ENCODE measurements at regions not wholly inside any gene's neighbourhood (a gene's known extent, or its start where the extent isn't known, plus 50 kb on each side); places are given as distances from the start of the nearest gene placed in this dataset.

- DNase-seq (ENCODE audit: low read depth) = no peak
These were observed 67.2 kb upstream of the DLK1 start for GRCh38 chr14:100659345-100660001.

GRCh38 chr14:100660498-100660881 is 66.2 kb upstream of the DLK1 start:
- no peak for DNase-seq (ENCODE audit: low read depth)

- DNase-seq (ENCODE audit: low read depth) = no peak
These were observed 65.6 kb upstream of the DLK1 start for GRCh38 chr14:100660882-100661635.

DNA sequence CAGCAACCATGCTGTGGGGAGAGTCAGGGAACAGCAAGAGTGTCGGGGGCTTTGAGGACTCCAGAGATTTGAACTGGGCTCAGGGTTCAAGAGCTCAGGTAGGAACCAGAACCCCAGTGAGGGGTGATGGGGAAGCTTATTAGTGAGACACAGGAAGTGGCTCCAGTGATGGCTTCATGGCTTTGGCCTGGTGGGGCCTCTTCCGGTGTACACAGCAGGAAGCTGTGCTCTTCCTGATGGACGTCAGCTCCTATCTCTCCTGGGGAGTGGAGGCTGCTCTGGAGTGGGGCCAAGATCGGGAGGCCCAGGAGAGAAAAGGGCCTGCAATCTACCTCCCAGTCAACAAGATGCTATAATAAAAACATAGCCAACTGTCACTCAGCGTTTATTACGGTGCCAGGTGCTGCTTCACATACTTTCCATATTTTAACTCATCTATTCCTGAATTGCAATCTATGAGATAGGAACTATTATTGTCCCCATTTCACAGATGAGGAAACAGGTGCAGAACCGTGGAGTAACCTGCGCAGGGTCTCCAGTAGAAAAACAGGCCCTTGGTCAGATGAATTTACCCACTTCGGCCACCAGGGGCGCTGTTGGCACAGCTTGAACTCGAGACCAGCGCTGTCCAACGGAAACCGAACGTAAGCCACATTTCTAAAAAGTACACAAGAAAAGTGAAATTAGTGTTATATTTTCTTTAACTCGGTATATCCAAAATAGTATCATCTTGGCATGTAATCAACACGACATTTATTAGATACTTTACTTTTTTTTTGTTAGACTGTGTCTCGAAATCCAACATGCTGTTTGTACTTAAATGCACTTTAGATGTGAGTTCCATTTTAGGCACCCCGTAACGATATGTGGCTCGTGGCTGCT is 63.6 kb upstream of the DLK1 start:
- DNase-seq (ENCODE audit: low read depth) = peak; percentile 63

DNA sequence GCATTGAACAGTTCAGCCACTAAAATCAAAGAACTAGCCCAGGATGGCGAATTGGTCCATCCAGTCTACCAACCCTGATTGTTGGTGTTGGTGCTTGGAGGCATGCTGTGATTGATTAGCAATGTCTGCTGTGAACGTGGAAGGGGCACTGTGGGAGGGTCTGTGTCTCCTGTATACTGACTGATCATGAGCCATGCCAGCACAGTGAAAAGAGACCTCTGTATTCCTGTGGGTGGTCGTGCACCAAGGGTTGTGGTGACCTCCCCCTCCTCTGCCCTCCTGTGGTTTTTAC is 63.0 kb upstream of the DLK1 start:
- DNase-seq (ENCODE audit: low read depth) = no peak

DNA sequence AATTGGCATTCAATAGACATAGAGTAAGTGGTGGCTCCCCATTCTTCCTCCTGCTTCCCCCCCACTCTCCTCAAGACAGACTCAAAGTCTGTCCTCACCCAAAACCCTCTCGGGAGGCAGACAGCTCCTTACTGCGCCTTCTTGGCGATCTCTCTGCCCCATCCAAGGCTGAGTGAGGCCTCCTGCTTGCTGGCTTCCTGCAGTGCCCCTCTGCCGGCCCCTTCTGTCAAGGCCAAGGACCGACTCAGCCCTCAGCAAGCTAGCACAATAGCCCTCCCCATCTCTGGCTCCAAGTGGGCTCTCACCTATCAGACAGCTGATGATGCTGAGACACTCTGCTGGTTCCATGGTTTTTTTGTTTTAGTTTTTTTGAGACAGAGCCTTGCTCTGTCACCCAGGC is 62.5 kb upstream of the DLK1 start:
- DNase-seq (ENCODE audit: low read depth) = no peak

DNA sequence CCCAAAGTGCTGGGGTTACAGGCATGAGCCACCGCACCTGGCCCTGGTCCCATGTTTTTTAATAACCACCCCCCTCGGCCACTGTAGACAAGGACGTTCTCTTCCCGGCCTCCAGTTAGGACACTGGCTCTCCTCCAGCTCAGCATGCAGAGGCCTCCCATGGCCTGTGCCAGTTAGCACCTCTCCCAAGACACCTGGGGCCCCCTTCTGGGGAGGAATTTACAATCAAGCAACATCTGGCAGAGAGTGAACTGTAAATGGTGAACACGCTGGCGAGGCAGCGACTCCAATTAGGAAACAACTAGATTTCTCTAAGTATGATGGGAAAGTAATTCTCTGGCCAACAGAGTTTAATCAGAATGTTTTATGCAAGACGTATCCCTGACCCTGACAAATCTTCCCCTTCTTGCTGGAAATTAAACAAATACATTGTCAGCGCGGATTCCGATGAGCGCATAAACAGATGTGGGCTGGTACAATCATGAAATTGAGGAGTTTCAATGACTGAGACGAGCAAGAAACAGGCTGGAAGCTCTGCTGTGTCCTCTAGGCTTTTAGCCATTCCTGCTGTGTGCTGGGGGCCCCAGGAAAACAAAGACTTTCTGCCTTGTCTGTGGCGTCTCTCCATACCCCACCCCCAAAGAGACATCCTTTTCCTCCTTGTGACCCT is 61.7 kb upstream of the DLK1 start:
- no peak for DNase-seq (ENCODE audit: low read depth)

DNA sequence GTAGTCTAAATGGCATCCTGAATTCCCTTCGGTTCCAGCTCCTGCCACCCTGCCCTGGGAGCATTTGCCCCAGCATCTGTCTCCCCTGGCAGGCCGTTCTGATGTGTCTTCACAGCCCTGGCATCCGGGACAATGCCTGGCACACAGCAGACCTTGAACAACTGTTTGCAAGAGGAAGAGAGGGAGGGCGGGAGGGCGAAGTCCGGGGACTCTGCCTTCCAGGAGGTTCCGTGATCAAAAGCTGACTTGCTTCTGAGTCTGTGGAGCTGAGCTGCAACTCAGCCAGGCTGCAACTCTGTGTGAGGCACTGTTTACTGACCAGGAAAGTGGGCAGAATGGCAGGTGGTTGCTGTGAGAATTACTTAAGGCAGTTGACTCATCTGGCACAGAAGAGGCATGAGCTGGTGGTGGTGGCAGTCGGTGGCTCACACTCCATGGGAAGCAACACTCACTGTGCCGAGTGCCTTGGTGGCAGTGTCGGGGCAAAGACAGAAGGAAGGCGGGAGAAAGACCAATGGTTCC is 61.1 kb upstream of the DLK1 start:
- DNase-seq (ENCODE audit: low read depth) = no peak

DNA sequence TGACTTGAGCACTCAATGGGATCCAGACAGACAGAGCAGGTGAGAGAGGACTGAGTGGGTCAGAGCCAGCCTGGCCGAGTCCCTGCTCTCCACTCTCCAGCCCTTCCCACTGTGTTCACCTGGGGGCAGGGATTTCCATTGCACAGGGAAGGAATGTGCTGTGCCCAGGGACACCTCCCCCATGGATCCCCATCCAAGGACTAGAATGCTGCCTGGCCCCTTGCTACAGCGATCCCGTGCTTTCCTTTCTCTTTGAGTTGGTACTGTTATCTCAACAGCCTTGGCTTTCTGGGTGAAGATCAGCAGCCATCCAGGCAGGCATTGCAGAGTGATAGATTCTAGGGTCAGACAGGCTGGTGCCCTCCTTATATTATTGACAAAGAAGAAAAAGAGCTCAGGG is 60.3 kb upstream of the DLK1 start:
- no peak for DNase-seq (ENCODE audit: low read depth)

DNA sequence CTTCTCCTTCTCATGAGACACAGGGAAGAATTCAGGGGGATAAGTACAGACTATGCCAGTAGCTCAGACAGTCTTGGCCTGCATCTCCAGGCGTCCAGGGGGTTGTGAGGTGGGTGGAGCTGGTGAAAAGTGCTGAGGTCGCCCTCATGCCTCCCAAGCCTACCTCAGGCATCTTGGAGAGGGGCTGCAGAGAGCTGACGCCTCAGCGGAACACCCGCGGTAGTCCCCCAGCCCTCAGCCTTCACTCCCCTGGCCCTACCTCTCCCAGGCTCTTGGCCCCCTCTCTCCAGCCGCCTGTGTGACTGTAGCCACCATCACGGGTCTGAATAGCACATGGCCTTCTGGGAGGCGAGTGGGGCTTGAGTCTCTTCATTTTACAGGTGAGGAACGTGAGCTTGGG is 59.8 kb upstream of the DLK1 start:
- no peak for DNase-seq (ENCODE audit: low read depth)

GRCh38 chr14:100667656-100668055 is 59.0 kb upstream of the DLK1 start:
- no peak for DNase-seq (ENCODE audit: low read depth)

DNA sequence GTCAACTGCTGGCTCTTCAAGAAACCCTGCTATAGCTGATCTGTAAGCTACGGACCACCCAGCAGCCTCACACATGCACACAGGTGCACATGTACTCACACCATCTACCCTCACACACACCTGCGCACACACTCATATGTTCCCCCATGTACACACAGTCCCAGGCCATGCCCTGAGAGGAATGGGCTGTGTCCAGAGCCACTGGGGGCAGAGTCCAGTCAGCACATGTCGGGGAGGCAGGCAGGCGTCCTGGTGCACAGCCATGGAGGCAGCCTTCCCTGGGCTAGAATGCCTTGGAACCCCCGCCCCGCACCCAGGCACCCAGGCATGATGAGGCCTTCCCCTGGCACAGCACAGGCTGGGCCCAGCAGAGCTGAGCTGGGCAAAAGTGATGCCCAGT is 58.3 kb upstream of the DLK1 start:
- DNase-seq (ENCODE audit: low read depth) = no peak

DNA sequence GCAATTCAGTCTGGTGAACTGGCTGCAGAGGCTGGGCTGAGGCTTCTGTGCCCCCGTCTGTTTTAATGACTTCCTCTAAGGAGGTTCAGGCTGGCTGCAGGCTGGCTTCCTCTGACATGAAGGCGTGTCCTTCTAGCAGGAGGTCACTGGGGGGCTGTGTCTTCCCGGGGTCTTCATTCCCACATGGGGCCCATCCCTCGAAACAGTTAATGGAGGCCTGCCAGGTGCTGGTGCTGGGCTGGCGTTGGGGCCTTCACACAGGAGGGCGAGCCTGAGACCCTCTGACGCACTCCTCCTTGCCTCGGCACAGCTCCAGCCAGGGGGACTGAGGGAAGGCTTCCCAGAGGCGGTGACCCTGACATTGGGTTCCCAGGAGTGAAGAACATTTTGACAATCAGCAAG is 57.7 kb upstream of the DLK1 start:
- DNase-seq (ENCODE audit: low read depth) = no peak

- DNase-seq (ENCODE audit: low read depth) = no peak
These were observed 57.2 kb upstream of the DLK1 start for GRCh38 chr14:100669468-100669867.

DNA sequence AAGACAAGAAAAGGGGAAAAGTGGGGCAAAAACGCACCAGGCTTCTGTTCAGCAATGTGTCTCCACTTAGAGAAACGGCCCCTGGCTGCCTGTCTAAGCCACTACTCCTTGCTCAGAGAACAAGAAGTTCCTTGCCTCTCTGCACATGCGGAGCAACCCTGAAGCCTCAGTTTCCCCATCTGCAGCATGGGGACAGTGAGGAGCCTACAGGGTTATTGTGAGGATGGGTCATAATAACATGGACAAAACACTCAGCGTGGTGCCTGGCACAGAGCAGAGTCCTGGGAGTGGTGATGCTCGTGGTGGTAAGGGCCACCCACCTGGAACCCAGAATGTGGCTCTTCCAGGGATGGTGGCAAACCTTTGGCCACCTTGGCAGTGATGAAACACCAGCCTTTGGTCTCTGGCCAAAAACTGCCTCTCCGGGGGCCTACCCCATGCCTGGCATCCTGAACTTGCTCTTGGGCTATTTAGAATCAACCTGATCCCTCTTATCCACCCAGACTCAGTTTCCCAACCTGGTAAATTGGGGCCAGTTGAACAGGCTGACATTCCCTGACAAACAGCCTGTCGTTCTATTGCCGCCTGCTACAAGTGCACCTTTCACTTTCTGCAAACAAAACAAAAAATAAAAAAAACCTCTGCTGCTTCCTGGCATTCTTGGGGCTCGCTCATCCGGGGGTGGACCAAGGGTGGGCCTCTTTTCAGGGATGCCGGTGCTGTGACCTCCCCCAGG is 56.5 kb upstream of the DLK1 start:
- no peak for DNase-seq (ENCODE audit: low read depth)

GRCh38 chr14:100670753-100671049 is 56.0 kb upstream of the DLK1 start:
- no peak for DNase-seq (ENCODE audit: low read depth)

DNA sequence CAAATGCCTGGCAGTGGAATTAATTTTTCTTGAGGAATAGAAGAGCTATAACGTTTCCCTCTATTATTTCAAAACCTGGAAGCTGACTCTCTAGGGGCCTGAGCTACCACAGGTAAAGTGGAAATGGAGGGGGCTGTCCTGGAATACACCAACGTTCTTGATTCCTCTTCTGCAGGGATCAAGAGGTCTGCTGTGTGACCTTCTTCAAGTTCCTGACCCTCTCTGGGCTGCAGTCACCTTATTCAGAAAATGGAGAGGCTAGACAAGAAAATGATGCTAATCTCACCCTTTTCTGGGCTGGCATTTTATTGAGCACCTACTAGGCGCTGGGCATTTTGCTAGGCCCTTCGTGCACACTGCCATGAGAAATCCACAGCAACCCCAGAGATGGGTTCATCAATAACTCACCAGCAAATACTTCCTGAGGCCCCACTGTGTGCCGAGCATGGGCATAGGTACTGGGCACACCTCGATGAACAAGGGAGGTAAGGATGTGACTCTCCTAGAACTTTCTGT is 55.2 kb upstream of the DLK1 start:
- DNase-seq (ENCODE audit: low read depth) = no peak

DNA sequence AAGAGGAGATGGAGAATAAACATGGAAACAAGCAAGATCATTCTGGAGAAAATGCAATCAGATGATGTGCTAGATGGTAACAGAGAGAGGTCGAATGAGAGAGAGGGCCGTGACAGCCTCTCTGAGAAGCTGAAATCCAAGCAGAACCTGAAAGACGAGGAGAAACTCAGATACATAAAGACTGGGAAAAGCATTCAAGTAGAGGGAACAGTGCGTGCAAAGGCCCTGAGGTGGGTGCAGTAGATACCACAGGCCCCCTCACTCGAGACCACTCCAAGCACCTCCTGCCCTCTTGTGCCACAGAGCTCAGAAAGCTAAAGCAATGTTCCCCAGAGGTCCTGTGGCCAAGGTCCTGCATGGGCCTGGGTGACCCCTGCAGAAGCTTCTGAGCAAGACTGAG is 54.8 kb upstream of the DLK1 start:
- DNase-seq (ENCODE audit: low read depth) = no peak

GRCh38 chr14:100673085-100673806 is 53.4 kb upstream of the DLK1 start:
- DNase-seq (ENCODE audit: low read depth) = no peak

GRCh38 chr14:100673807-100674154 is 52.9 kb upstream of the DLK1 start:
- no peak for DNase-seq (ENCODE audit: low read depth)

DNA sequence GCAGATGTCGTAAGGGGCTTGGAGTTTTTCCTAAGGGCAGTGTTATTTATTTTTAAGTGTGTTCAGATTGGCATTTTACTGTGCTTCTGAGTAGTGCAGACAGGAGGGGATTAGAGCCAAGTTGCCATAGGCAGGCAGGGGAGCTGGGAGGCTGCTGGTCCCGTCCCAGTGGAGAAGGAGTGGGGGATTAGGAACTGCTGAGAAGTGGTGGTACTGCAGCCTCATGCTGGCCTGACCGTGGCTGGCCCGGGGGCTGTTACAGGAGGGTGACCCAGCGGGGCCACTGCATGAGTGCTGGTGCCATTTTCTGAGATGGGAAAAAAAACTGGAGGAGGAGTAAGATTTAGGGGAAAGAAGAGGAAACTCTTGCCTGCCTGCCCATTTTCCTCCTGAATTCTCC is 52.3 kb upstream of the DLK1 start:
- no peak for DNase-seq (ENCODE audit: low read depth)
